22Rv1 (cell line): ENCODE measurements at regions not wholly inside any gene's neighbourhood (a gene's known extent, or its start where the extent isn't known, plus 50 kb on each side); places are given as distances from the start of the nearest gene placed in this dataset.

Source experiments
- H3K27ac ChIP-seq: fragments of 450-650 bp; 2 replicates; pipeline ENCODE4 v1.5.1; 2017
- CTCF ChIP-seq: fragments of 450-650 bp; IDR thresholded peaks from 2 replicates; pipeline ENCODE4 v1.5.1; 2017; ENCODE audit warnings: mild to moderate bottlenecking
- ZFX ChIP-seq: fragments of 450-650 bp; IDR thresholded peaks from 2 replicates; pipeline ENCODE4 v1.6.1; 2017; ENCODE audit warnings: antibody characterized with exemption, borderline replicate concordance

GRCh38 chr2:234420408-234420807 is 76.5 kb downstream of the ARL4C start:
- TF ChIP-seq ZFX = no peak
- no peak for TF ChIP-seq CTCF
- no peak overlapping the region for H3K27ac ChIP-seq

- no peak for TF ChIP-seq ZFX
- TF ChIP-seq CTCF = no peak
- no peak overlapping the region for H3K27ac ChIP-seq
These were observed 77.2 kb downstream of the ARL4C start for GRCh38 chr2:234419726-234420125.

DNA sequence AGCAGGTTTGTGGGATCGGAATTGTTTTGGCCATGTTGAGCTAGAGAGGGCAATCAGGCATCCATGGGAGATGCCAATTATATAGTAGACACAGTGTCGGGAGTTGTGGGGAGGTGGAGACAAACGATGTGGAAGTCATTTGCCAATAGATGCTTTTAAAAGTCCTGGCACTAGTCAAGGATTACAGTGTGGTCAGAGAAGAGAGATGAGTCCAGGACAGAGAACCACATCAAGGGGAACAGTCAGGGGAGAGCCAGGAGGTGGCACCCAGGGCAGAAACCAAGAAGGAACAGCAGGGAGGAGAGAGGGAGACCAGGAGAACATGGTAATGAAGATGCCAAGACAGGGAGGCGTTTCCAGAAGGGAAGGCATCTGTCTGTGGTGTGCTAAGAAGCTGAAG is 81.2 kb downstream of the ARL4C start:
- TF ChIP-seq CTCF (no peak), ZFX (no peak)
- no peak overlapping the region for H3K27ac ChIP-seq

DNA sequence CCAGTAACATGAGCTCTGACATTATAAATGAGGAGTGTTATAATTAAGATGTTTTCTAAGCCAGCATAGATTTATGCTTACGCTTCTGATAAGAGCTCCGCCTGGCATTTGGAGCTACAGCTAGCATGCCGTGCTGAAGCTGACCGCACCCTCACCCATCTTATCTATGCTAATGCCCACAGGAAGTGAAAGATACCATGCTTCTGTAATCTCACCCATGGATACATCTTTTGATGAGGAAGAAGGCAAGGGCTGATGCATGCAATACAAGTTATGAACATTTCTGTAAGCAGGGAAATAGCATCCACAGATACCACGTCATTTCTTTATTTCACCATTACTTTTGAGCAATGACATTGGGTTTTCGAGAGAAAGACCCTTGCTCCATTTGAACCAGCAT is 82.3 kb downstream of the ARL4C start:
- TF ChIP-seq CTCF = no peak
- no peak for TF ChIP-seq ZFX
- H3K27ac ChIP-seq = no peak overlapping the region

DNA sequence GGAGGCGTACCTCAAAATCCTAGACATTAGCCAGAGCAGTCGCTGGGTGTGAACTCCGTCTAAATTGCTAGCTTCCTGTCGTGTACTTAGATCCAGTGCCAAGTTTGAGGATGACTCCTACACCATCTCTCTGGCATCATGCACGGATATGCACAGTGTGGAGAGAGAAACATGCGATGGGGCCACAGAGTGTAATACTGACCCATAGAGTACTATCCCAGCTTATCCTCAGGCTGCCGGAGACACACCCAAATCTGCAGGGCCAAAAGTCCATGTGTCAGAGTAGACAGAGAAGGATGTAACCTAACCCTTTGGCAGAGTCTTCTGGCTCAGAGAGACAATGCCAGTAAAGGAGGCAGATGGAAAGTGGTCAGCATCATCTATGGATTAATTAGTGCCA is 84.2 kb downstream of the ARL4C start:
- TF ChIP-seq CTCF = no peak
- no peak for TF ChIP-seq ZFX
- no peak overlapping the region for H3K27ac ChIP-seq

DNA sequence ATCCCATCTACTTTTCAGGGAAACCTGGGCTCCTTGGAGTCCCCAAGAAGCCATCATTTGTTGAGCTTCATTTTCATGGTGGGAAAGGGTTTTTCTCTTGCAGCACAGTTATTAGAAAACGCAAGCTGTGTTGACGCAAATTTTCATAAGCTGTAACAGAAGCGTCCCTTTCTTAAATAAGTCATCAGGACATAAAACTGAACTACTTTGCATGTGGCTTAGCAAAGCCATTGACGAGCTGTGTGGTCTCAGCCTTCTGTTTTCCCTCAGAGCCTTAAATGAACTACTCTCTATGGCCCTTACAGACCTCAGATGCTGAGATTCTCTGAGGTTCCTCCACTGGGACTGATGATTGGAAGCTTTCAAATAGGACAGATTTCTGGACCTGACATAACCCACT is 85.1 kb downstream of the ARL4C start:
- no peak overlapping the region for H3K27ac ChIP-seq
- TF ChIP-seq ZFX (no peak), CTCF (no peak)

- TF ChIP-seq CTCF = no peak
- no peak for TF ChIP-seq ZFX
- H3K27ac ChIP-seq = no peak overlapping the region
These were observed 86.4 kb downstream of the ARL4C start for GRCh38 chr2:234410526-234410925.

DNA sequence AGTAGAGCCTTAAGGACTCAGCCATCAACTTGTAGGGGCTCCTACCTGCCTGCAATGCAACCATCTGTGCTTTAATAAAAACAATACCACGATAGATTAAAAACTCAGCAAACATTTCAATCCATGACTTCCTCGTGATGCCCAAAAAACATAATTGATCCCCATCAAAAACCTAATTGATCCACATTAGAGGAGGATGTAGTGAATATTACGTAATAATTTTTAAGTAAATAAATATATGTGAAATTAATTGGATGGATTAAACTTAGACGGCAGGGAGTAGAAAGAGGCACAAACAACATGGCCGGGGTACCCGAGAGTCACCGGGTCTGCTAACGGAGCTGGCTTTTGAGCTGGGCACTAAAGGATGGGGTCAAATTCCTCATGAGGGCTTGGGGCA is 87.3 kb downstream of the ARL4C start:
- H3K27ac ChIP-seq = no peak overlapping the region
- TF ChIP-seq CTCF = no peak
- TF ChIP-seq ZFX = no peak
